Mesenchymal stem cell (in vitro differentiated cells and primary cell): ENCODE measurements at regions not wholly inside any gene's neighbourhood (a gene's known extent, or its start where the extent isn't known, plus 50 kb on each side); places are given as distances from the start of the nearest gene placed in this dataset.

ENCODE experiments used
- DNase-seq: peaks from one replicate; pipeline ENCODE4 v3.0.0-alpha.2; 2013
- H2AFZ ChIP-seq: one replicate; pipeline ENCODE4 v1.6.1; 2013; ENCODE audit warnings: low read depth, mild to moderate bottlenecking, control low read depth, inconsistent platforms, low read length, moderate library complexity
- H2AK5ac ChIP-seq: 2 replicates; pipeline ENCODE4 v1.6.1; 2013; ENCODE audit warnings: low read length, moderate library complexity, mild to moderate bottlenecking, inconsistent platforms; ENCODE audit not compliant: severe bottlenecking
- H2BK120ac ChIP-seq: one replicate; pipeline ENCODE4 v1.6.1; 2013; ENCODE audit warnings: low read depth, mild to moderate bottlenecking, inconsistent platforms, low read length, moderate library complexity
- H2BK12ac ChIP-seq, 2 experiments: one replicate each; pipeline ENCODE4 v1.6.1; 2013; ENCODE audit warnings: inconsistent platforms in 2 of 2, low read length in 2 of 2, mild to moderate bottlenecking in 2 of 2, moderate library complexity in 2 of 2, control low read depth in 1 of 2
- H2BK15ac ChIP-seq: one replicate; pipeline ENCODE4 v1.6.1; 2013; ENCODE audit warnings: mild to moderate bottlenecking, low read depth, inconsistent platforms; ENCODE audit not compliant: poor library complexity, severe bottlenecking
- H2BK5ac ChIP-seq: 2 replicates; pipeline ENCODE4 v1.6.1; 2013; ENCODE audit warnings: low read depth, mild to moderate bottlenecking, low read length, control low read depth, inconsistent platforms; ENCODE audit not compliant: poor library complexity, severe bottlenecking
- H3K14ac ChIP-seq, 2 experiments: one replicate each; pipeline ENCODE4 v1.6.1; 2013; ENCODE audit warnings: inconsistent platforms in 2 of 2, low read length in 2 of 2, control low read depth in 1 of 2, mild to moderate bottlenecking in 1 of 2, moderate library complexity in 1 of 2
- H3K18ac ChIP-seq, 2 experiments: one replicate each; pipeline ENCODE4 v1.6.1; 2013; ENCODE audit warnings: inconsistent platforms in 2 of 2, low read length in 2 of 2, control low read depth in 1 of 2, low read depth in 1 of 2, mild to moderate bottlenecking in 1 of 2
- H3K23ac ChIP-seq, 2 experiments: one replicate each; pipeline ENCODE4 v1.6.1; 2013; ENCODE audit warnings: inconsistent platforms in 2 of 2, low read length in 2 of 2, mild to moderate bottlenecking in 2 of 2, moderate library complexity in 2 of 2, control low read depth in 1 of 2
- H3K27ac ChIP-seq: 2 replicates; pipeline ENCODE4 v1.5.1; 2013; ENCODE audit warnings: mild to moderate bottlenecking, moderate library complexity, low read length, control low read depth, inconsistent platforms; ENCODE audit not compliant: poor library complexity, severe bottlenecking
- H3K27me3 ChIP-seq, 2 experiments: 2 replicates each; pipeline versions ENCODE4 v1.6.1 to v1.7.0; 2013; ENCODE audit warnings: low read length in 2 of 2, mild to moderate bottlenecking in 2 of 2, moderate library complexity in 2 of 2, control low read depth in 1 of 2, inconsistent platforms in 1 of 2; ENCODE audit not compliant: control insufficient read depth in 1 of 2, insufficient read depth in 1 of 2
- H3K36me3 ChIP-seq, 2 experiments: 2 replicates each; pipeline versions ENCODE4 v1.6.1 to v1.7.0; 2013; ENCODE audit warnings: low read length in 2 of 2, control low read depth in 1 of 2, inconsistent platforms in 1 of 2, low read depth in 1 of 2, mild to moderate bottlenecking in 1 of 2; ENCODE audit not compliant: insufficient read depth in 2 of 2, control insufficient read depth in 1 of 2
- H3K4ac ChIP-seq, 2 experiments: one replicate each; pipeline ENCODE4 v1.6.1; 2013; ENCODE audit warnings: inconsistent platforms in 2 of 2, low read length in 2 of 2, mild to moderate bottlenecking in 2 of 2, moderate library complexity in 2 of 2, control low read depth in 1 of 2, low read depth in 1 of 2
- H3K4me1 ChIP-seq: 2 replicates; pipeline ENCODE4 v1.6.1; 2013; ENCODE audit warnings: low read depth, low read length, control low read depth; ENCODE audit not compliant: control insufficient read depth, insufficient read depth
- H3K4me2 ChIP-seq: 2 replicates; pipeline ENCODE4 v1.6.1; 2013; ENCODE audit warnings: low read length, mild to moderate bottlenecking, inconsistent platforms; ENCODE audit not compliant: poor library complexity, severe bottlenecking
- H3K4me3 ChIP-seq, 2 experiments: 2 replicates each; pipeline versions ENCODE4 v1.5.1 to v1.7.0; 2013; ENCODE audit warnings: low read length in 2 of 2, mild to moderate bottlenecking in 2 of 2, control low read depth in 1 of 2, low read depth in 1 of 2; ENCODE audit not compliant: insufficient read depth in 1 of 2
- H3K79me1 ChIP-seq: replicated peaks from 2 replicates; pipeline ENCODE4 v1.6.1; 2013; ENCODE audit warnings: mild to moderate bottlenecking, control low read depth, low read length, inconsistent platforms; ENCODE audit not compliant: poor library complexity, severe bottlenecking
- H3K9ac ChIP-seq: 2 replicates; pipeline ENCODE4 v1.7.0; 2013; ENCODE audit warnings: mild to moderate bottlenecking, low read length, moderate library complexity
- H3K9me3 ChIP-seq: 2 replicates; pipeline ENCODE4 v1.7.0; 2013; ENCODE audit warnings: mild to moderate bottlenecking, low read length; ENCODE audit not compliant: control insufficient read depth
- H4K8ac ChIP-seq: one replicate; pipeline ENCODE4 v1.6.1; 2013; ENCODE audit warnings: inconsistent platforms, mild to moderate bottlenecking, low read length, moderate library complexity
- H4K91ac ChIP-seq: one replicate; pipeline ENCODE4 v1.6.1; 2013; ENCODE audit warnings: mild to moderate bottlenecking, low read length, inconsistent platforms
- WGBS: methylation state at CpG from one replicate; pipeline ENCODE4 v1.1.7; 2013; ENCODE audit warnings: mixed read lengths; 5-methylcytosine and 5-hydroxymethylcytosine counted together

- no peaks in the 10 kb centered on the region for H3K9me3 ChIP-seq
- 47% methylated on average over 1 of the region's 1 CpG for WGBS
- H3K18ac ChIP-seq: no peak overlapping the region
Observed at GRCh38 chr11:70532066-70532440, 133.7 kb downstream of the CTTN start.

GRCh38 chr11:70532731-70533130 is 134.4 kb downstream of the CTTN start:
- no peak overlapping the region for H2BK12ac ChIP-seq

More at GRCh38 chr11:70532066-70532440, 133.7 kb downstream of the CTTN start:
- no peak overlapping the region for H2BK120ac ChIP-seq
- H4K91ac ChIP-seq: no peak overlapping the region
- H3K79me1 ChIP-seq: no peaks in the 10 kb centered on the region
- no peak for DNase-seq
- no peak overlapping the region for H3K23ac ChIP-seq
- H4K8ac ChIP-seq: no peak overlapping the region
- no peak overlapping the region for H2AFZ ChIP-seq
- H2BK5ac ChIP-seq: peak overlapping the region; percentile 8
- no peak overlapping the region for H2BK12ac ChIP-seq
- H3K27ac ChIP-seq: peak overlapping the region; percentile 30
- H3K36me3 ChIP-seq: no peaks in the 10 kb centered on the region
- H3K4me2 ChIP-seq: no peak overlapping the region
- H2BK15ac ChIP-seq: no peak overlapping the region
- no peak overlapping the region for H3K4me3 ChIP-seq
- H3K4me1 ChIP-seq: peaks cover 20% of the 10 kb centered on the region
- no peaks in the 10 kb centered on the region for H3K27me3 ChIP-seq
- no peak overlapping the region for H3K9ac ChIP-seq
- H2AK5ac ChIP-seq: no peak overlapping the region
- no peak overlapping the region for H3K4ac ChIP-seq
- no peak overlapping the region for H3K14ac ChIP-seq

GRCh38 chr11:70535191-70535971 is 137.1 kb downstream of the CTTN start:
- H3K4me3 ChIP-seq: no peak overlapping the region
- no peak overlapping the region for H3K23ac ChIP-seq
- 85% methylated on average over 15 of the region's 16 CpGs for WGBS
- H3K4me2 ChIP-seq: no peak overlapping the region
- H4K91ac ChIP-seq: no peak overlapping the region
- H2AFZ ChIP-seq: no peak overlapping the region
- no peak overlapping the region for H4K8ac ChIP-seq
- no peak overlapping the region for H2BK5ac ChIP-seq
- H3K79me1 ChIP-seq: no peaks in the 10 kb centered on the region
- H2BK15ac ChIP-seq: no peak overlapping the region
- H3K9ac ChIP-seq: no peak overlapping the region
- no peaks in the 10 kb centered on the region for H3K27me3 ChIP-seq
- no peaks in the 10 kb centered on the region for H3K9me3 ChIP-seq
- DNase-seq: no peak
- H2AK5ac ChIP-seq: no peak overlapping the region
- H2BK12ac ChIP-seq: no peak overlapping the region
- no peak overlapping the region for H3K4ac ChIP-seq
- H3K4me1 ChIP-seq: peaks cover 21% of the 10 kb centered on the region
- no peak overlapping the region for H3K27ac ChIP-seq
- H3K36me3 ChIP-seq: no peaks in the 10 kb centered on the region
- H2BK120ac ChIP-seq: no peak overlapping the region
- H3K14ac ChIP-seq: no peak overlapping the region
- no peak overlapping the region for H3K18ac ChIP-seq

More at GRCh38 chr11:70532731-70533130, 134.4 kb downstream of the CTTN start:
- Histone ChIP-seq H3K9ac (no peak overlapping the region), H3K14ac (no peak overlapping the region), H3K27ac (no peak overlapping the region), H3K4me3 (no peak overlapping the region), H3K9me3 (no peaks in the 10 kb centered on the region), H3K4ac (no peak overlapping the region), H4K91ac (no peak overlapping the region), H3K27me3 (no peaks in the 10 kb centered on the region), H3K4me1 (peaks cover 20% of the 10 kb centered on the region), H3K36me3 (no peaks in the 10 kb centered on the region), H3K4me2 (no peak overlapping the region), H2BK5ac (no peak overlapping the region), H4K8ac (no peak overlapping the region), H3K23ac (no peak overlapping the region), H2AK5ac (no peak overlapping the region), H3K18ac (no peak overlapping the region), H2AFZ (no peak overlapping the region), H2BK120ac (no peak overlapping the region), H2BK15ac (no peak overlapping the region), H3K79me1 (no peaks in the 10 kb centered on the region)
- WGBS: 85% methylated on average over 15 of the region's 15 CpGs
- DNase-seq: peak; percentile 21

GRCh38 chr11:70536051-70536877 is 137.9 kb downstream of the CTTN start:
- H3K23ac ChIP-seq: no peak overlapping the region
- no peak overlapping the region for H4K8ac ChIP-seq
- no peak overlapping the region for H2AK5ac ChIP-seq
- no peaks in the 10 kb centered on the region for H3K36me3 ChIP-seq
- H3K9ac ChIP-seq: no peak overlapping the region
- no peak overlapping the region for H2BK120ac ChIP-seq
- H3K9me3 ChIP-seq: no peaks in the 10 kb centered on the region
- no peak overlapping the region for H2BK12ac ChIP-seq
- H3K27ac ChIP-seq: no peak overlapping the region
- peaks cover 20% of the 10 kb centered on the region for H3K4me1 ChIP-seq
- no peaks in the 10 kb centered on the region for H3K79me1 ChIP-seq
- no peak overlapping the region for H3K4me2 ChIP-seq
- no peaks in the 10 kb centered on the region for H3K27me3 ChIP-seq
- no peak overlapping the region for H3K4ac ChIP-seq
- no peak for DNase-seq
- 91% methylated on average over 19 of the region's 20 CpGs for WGBS
- no peak overlapping the region for H3K4me3 ChIP-seq
- H3K14ac ChIP-seq: no peak overlapping the region
- H2BK5ac ChIP-seq: no peak overlapping the region
- no peak overlapping the region for H3K18ac ChIP-seq
- H2BK15ac ChIP-seq: no peak overlapping the region
- H4K91ac ChIP-seq: no peak overlapping the region
- H2AFZ ChIP-seq: no peak overlapping the region
